Upper lobe of left lung (tissue), 6 donors: ENCODE measurements at regions not wholly inside any gene's neighbourhood (a gene's known extent, or its start where the extent isn't known, plus 50 kb on each side); places are given as distances from the start of the nearest gene placed in this dataset.
"Not testable (repeated sequence)": the region's sequence is repeated elsewhere in the genome, so short reads cannot be mapped to it uniquely, and the experiment has no call there.

ENCODE experiments used
- ATAC-seq, 2 donors: fragments of 200-7000 bp; cut with Tn5 transposase; one replicate each; pipeline ENCODE4 v1.9.1; 2022; ENCODE audit warnings: mild to moderate bottlenecking in 2 of 2, moderate library complexity in 2 of 2; ENCODE audit not compliant: low FRiP score in 2 of 2
- DNase-seq, 2 donors: peaks; one replicate each; pipeline ENCODE4 v3.0.0-alpha.2; 2019 to 2020
- H3K27ac ChIP-seq, 4 donors: fragments of 200-600 bp; sonication (generic); one replicate each; pipeline ENCODE4 v1.5.1; 2016 to 2019
- H3K27me3 ChIP-seq, 4 donors: fragments of 200-600 bp; sonication (generic); one replicate each; pipeline ENCODE4 v1.5.1; 2017 to 2019
- H3K36me3 ChIP-seq, 4 donors: fragments of 200-600 bp; sonication (generic); one replicate each; pipeline ENCODE4 v1.5.1; 2016 to 2019
- H3K4me1 ChIP-seq, 4 donors: fragments of 200-600 bp; sonication (generic); one replicate each; pipeline ENCODE4 v1.5.1; 2018 to 2019
- H3K4me3 ChIP-seq, 4 donors: fragments of 200-600 bp; sonication (generic); one replicate each; pipeline ENCODE4 v1.5.1; 2017 to 2019; ENCODE audit warnings: mild to moderate bottlenecking in 2 of 4, moderate library complexity in 1 of 4
- H3K9me3 ChIP-seq, 4 donors: fragments of 200-600 bp; sonication (generic); one replicate each; pipeline ENCODE4 v1.5.1; 2018 to 2019
- EP300 ChIP-seq, 4 donors: sonication (generic); formaldehyde crosslinking; IDR thresholded peaks; one replicate each; pipeline ENCODE4 v1.5.1; 2017; ENCODE audit warnings: antibody characterized with exemption in 4 of 4, control low read depth in 2 of 4
- POLR2A ChIP-seq, 4 donors: fragments of 450-650 bp; IDR thresholded peaks; one replicate each; pipeline ENCODE4 v1.5.1; 2016 to 2017; ENCODE audit warnings: antibody characterized with exemption in 4 of 4, mild to moderate bottlenecking in 2 of 4
- POLR2AphosphoS5 ChIP-seq, 2 donors: sonication (generic); formaldehyde crosslinking; IDR thresholded peaks; one replicate each; pipeline ENCODE4 v1.5.1; 2017; ENCODE audit warnings: antibody characterized with exemption in 2 of 2
- WGBS, 2 donors: methylation state at CpG; one replicate each; pipeline ENCODE4 v1.1.5; 2017 to 2018; 5-methylcytosine and 5-hydroxymethylcytosine counted together
- TF ChIP-seq, protein P1 (sequence below), 6 experiments: fragments of 450-650 bp in 4 of 6; fragments of 200-600 bp in 2 of 6; sonication (generic) in 2 of 6; IDR thresholded peaks; one replicate each; pipeline ENCODE4 v1.5.1; 2016 to 2019; ENCODE audit warnings: antibody characterized with exemption in 6 of 6
- donor health status: DM: no; HTN: no; CAD: no; lungs with moderate emphysema.
- donor health status: DM: no; HTN: yes; CAD: no; lungs with severe emphysema.

DNA sequence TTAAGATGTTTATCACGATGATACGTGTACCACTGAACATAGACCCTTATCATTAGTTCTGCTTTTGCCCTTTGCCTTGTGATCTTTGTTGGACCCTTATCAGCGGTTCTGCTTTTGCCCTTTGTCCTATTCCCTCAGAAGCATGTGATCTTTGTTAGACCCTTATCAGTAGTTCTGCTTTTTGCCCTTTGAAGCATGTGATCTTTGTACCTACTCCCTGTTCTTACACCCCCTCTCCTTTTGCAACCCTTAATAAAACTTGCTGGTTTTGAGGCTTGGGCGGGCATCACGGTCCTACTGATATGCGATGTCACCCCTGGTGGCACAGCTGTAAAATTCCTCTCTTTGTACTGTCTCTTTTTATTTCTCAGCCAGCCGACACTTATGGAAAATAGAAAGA is 117.0 kb downstream of the SDHAF3 start:
- ATAC-seq, H3K4me3 ChIP-seq, H3K4me1 ChIP-seq, DNase-seq, H3K36me3 ChIP-seq, H3K27ac ChIP-seq, H3K27me3 ChIP-seq: not testable (repeated sequence)
- H3K9me3 ChIP-seq, result peaks cover 0 to 19% (median 8%) of the 10 kb centered on the region in 4 donors
- 80 to 83% methylated on average over 7 of the region's 7 CpGs for WGBS, 2 donors

DNA sequence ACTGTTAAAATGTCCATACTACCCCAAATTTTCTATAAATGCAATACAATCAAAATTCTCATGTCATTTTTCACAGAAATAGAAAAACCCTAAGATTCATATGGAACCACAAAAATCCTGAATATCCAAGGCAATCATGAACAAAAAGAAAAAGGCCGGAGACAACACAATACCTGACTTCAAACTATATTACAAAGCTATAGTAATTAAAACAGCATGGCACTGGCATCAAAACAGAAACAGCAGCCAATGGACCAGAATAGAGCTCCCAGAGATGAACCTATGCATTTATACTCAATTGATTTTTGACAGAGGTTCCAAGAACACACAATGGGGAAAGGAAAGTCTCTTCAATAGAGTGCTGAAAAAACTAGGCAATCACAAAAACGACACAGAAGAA is 128.8 kb downstream of the SDHAF3 start:
- no peaks in the 10 kb centered on the region for H3K27me3 ChIP-seq
- WGBS, 2 donors, result 83 to 91% methylated on average over 2 of the region's 2 CpGs
- H3K36me3 ChIP-seq, result no peaks in the 10 kb centered on the region
- no peak overlapping the region for H3K27ac ChIP-seq
- TF ChIP-seq POLR2AphosphoS5 (IDR thresholded peaks at IDR 0.05), result no peak
- TF ChIP-seq POLR2A (IDR thresholded peaks at IDR 0.05), result no peak
- TF ChIP-seq, protein P1, sequence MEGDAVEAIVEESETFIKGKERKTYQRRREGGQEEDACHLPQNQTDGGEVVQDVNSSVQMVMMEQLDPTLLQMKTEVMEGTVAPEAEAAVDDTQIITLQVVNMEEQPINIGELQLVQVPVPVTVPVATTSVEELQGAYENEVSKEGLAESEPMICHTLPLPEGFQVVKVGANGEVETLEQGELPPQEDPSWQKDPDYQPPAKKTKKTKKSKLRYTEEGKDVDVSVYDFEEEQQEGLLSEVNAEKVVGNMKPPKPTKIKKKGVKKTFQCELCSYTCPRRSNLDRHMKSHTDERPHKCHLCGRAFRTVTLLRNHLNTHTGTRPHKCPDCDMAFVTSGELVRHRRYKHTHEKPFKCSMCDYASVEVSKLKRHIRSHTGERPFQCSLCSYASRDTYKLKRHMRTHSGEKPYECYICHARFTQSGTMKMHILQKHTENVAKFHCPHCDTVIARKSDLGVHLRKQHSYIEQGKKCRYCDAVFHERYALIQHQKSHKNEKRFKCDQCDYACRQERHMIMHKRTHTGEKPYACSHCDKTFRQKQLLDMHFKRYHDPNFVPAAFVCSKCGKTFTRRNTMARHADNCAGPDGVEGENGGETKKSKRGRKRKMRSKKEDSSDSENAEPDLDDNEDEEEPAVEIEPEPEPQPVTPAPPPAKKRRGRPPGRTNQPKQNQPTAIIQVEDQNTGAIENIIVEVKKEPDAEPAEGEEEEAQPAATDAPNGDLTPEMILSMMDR (IDR thresholded peaks at IDR 0.05), result no peak
- TF ChIP-seq EP300 (IDR thresholded peaks at IDR 0.05), result no peak
- no peak overlapping the region for H3K4me3 ChIP-seq
- H3K4me1 ChIP-seq, result no peaks in the 10 kb centered on the region
- ATAC-seq (no peak), DNase-seq (no peak)
- H3K9me3 ChIP-seq, result peaks cover 0 to 7% (median 3%) of the 10 kb centered on the region in 4 donors

DNA sequence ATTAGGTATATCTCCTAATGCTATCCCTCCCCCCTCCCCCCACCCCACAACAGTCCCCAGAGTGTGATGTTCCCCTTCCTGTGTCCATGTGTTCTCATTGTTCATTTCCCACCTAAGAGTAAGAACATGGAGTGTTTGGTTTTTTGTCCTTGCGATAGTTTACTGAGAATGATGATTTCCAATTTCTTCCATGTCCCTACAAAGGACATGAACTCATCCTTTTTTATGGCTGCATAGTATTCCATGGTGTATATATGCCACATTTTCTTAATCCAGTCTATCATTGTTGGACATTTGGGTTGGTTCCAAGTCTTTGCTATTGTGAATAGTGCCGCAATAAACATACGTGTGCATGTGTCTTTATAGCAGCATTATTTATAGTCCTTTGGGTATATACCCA is 140.7 kb downstream of the SDHAF3 start:
- H3K9me3 ChIP-seq, H3K27me3 ChIP-seq, H3K36me3 ChIP-seq, DNase-seq, H3K4me3 ChIP-seq, ATAC-seq, H3K27ac ChIP-seq, H3K4me1 ChIP-seq: not testable (repeated sequence)
- 100% methylated on average over 1 of the region's 3 CpGs for WGBS, 2 donors

DNA sequence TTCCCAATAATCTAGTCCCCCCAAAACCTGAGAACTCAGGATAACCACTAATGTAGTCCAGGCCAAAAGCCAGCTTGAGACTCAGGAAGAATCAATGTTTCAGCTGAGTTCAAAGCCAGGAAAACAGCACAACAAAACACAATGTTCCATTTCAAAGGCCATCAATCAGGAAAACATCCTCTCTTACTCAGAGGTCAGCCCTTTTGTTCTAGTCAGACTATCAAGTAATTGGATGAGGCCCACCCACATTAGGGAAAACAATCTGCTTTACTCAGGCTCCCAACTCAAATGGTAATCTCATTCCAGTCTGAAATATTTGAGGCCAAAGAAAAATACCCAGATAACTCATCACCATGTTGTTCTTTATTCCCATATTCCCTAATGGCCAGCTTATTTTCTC is 152.2 kb downstream of the SDHAF3 start:
- TF ChIP-seq POLR2A (IDR thresholded peaks at IDR 0.05) (no peak), POLR2AphosphoS5 (IDR thresholded peaks at IDR 0.05) (no peak), EP300 (IDR thresholded peaks at IDR 0.05) (no peak)
- TF ChIP-seq, protein P1 (IDR thresholded peaks at IDR 0.05), result no peak
- Histone ChIP-seq H3K27me3 (no peaks in the 10 kb centered on the region), H3K4me1 (no peaks in the 10 kb centered on the region), H3K27ac (no peak overlapping the region), H3K4me3 (no peak overlapping the region), H3K9me3 (no peaks in the 10 kb centered on the region), H3K36me3 (no peaks in the 10 kb centered on the region)
- ATAC-seq (no peak), DNase-seq (no peak)

DNA sequence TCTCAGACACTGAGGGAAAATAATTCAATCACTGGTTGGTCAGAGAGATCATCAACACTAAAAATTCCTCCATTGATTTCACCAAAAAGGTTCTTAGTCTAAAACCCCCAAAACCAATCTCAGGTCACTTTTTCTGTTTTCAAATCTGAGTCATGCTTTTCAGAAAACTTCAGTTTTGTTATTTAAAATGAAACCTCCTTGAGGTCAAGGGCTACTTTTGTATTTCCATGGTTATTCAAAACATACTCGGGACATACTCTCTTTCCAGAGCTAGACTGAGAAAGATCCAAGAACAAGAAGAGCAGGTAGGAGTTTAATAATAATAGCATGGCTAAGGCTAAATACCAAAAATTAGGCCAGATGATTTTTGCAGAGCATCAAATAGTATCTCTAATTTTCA is 152.8 kb downstream of the SDHAF3 start:
- no peaks in the 10 kb centered on the region for H3K27me3 ChIP-seq
- no peak for DNase-seq
- TF ChIP-seq POLR2A (IDR thresholded peaks at IDR 0.05) (no peak), EP300 (IDR thresholded peaks at IDR 0.05) (no peak), POLR2AphosphoS5 (IDR thresholded peaks at IDR 0.05) (no peak)
- TF ChIP-seq, protein P1 (IDR thresholded peaks at IDR 0.05), result no peak
- no peaks in the 10 kb centered on the region for H3K9me3 ChIP-seq
- ATAC-seq, result no peak
- no peak overlapping the region for H3K27ac ChIP-seq
- H3K36me3 ChIP-seq, result no peaks in the 10 kb centered on the region
- H3K4me1 ChIP-seq, result no peaks in the 10 kb centered on the region
- 56 to 77% methylated on average over 1 of the region's 1 CpG for WGBS, 2 donors
- no peak overlapping the region for H3K4me3 ChIP-seq

DNA sequence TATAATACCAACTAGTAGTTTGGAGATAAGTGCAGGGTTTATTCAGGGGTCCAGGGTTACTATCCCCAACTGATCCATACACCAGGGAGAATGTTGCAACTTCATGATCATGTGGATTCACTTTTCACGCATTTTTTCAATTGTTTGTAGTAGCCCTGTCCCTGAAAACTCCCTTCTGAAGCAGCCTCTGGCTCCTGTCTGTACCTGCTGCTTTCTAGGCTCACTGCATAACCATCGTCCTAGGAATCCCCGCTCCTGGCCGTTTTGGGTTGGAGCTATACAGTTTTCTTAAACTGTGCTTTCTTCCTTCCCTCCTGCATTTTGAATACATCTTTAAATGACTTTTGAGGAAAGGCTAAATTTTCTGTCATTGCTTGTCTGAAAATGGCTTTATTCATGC is 154.1 kb downstream of the SDHAF3 start:
- no peaks in the 10 kb centered on the region for H3K36me3 ChIP-seq
- no peak for ATAC-seq
- WGBS, 2 donors, result 78 to 88% methylated on average over 4 of the region's 4 CpGs

More for the DNA sequence above, 154.1 kb downstream of the SDHAF3 start:
- Histone ChIP-seq H3K4me3 (no peak overlapping the region), H3K27me3 (no peaks in the 10 kb centered on the region), H3K27ac (no peak overlapping the region), H3K4me1 (no peaks in the 10 kb centered on the region), H3K9me3 (no peaks in the 10 kb centered on the region)
- DNase-seq, result no peak
- TF ChIP-seq POLR2A (IDR thresholded peaks at IDR 0.05) (no peak), EP300 (IDR thresholded peaks at IDR 0.05) (no peak), POLR2AphosphoS5 (IDR thresholded peaks at IDR 0.05) (no peak)
- TF ChIP-seq, protein P1 (IDR thresholded peaks at IDR 0.05), result no peak
